Ramos (cell line): ENCODE measurements at regions not wholly inside any gene's neighbourhood (a gene's known extent, or its start where the extent isn't known, plus 50 kb on each side); places are given as distances from the start of the nearest gene placed in this dataset.

Experiments used
- in situ Hi-C: fragments of 300-500 bp; cut with MboI; formaldehyde crosslinking; loops from one replicate; pipeline ENCODE4 v1.14.3; 2022; ENCODE audit warnings: low sequenced_read_pairs; ENCODE audit not compliant: unreplicated experiment

GRCh38 chr19:29415507-29415906 is 110.3 kb upstream of the VSTM2B start:
- in situ Hi-C loops = no loop called here

GRCh38 chr19:29417048-29417447 is 108.7 kb upstream of the VSTM2B start:
- in situ Hi-C loops = no loop called here

GRCh38 chr19:29418201-29418600 is 107.6 kb upstream of the VSTM2B start:
- in situ Hi-C loops = no loop called here

- in situ Hi-C loops = no loop called here
Measured at GRCh38 chr19:29420065-29420464, 105.7 kb upstream of the VSTM2B start.

DNA sequence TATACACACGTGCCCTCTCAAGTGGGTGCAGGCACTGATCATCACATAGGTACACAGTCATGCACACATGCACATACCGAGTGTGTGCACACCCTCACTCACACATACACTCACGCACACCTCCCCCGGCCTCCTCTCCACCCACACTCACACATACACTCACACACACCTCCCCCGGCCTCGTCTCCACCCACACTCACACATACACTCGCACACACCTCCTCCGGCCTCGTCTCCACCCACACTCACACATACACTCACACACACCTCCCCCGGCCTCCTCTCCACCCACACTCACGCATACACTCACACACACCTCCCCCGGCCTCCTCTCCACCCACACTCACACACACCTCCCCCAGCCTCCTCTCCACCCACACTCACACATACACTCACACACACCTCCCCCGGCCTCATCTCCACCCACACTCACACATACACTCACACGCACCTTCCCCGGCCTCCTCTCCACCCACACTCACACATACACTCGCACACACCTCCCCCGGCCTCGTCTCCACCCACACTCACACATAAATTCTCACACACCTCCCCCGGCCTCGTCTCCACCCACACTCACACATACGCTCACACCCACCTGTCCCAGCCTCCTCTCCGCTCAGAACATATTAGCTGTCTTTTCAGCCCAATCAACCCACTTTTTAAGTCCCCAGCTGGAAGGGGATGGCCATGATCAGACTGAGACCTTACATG is 105.2 kb upstream of the VSTM2B start:
- in situ Hi-C loops = no loop called here

DNA sequence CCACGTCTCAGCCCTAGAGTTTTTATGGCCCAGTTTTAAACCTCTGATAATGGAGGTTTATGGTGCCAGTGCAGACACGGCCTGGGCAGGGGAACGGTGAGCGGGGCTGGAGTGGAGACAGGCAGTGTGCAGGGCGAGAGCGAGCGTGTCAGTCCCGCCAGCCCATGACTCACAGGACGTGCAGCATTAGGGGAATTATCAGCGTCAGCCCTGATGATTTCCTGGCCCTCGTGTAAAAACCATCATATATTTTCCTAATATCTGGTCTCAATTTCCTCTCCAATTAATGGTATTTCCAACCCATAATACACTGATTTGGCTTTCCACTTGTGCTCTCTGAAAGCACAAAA is 104.6 kb upstream of the VSTM2B start:
- in situ Hi-C loops = no loop called here

- in situ Hi-C loops = no loop called here
Measured at GRCh38 chr19:29422047-29422446, 103.7 kb upstream of the VSTM2B start.

DNA sequence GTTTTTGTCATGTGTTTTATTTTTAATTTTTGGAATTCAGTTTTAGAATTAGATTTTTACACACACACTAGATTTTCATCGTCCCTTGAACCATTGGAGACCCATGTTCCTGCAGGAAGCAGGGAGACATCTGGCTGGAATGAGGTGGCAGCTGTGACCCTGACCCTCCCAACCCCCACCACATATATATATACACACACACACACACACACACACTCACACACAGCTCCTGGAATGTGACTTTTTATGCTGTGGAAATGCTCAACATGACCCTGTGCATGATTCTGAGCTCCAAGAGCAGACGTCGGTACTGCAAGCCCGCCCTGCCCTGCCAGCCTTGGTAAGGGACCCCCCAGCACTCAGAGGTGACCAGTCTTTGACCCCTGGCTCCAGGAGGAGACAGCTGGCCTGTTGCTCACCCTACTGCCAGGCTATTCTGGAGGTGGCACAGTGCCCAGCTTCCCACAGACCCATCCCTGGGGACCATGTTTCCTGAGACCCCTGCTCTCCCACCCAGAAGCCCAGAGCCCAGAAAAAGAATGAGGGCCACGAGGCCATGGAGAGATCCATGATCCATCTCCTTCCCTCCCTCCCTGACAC is 103.2 kb upstream of the VSTM2B start:
- in situ Hi-C loops = no loop called here

GRCh38 chr19:29428071-29428470 is 97.7 kb upstream of the VSTM2B start:
- in situ Hi-C loops = no loop called here

DNA sequence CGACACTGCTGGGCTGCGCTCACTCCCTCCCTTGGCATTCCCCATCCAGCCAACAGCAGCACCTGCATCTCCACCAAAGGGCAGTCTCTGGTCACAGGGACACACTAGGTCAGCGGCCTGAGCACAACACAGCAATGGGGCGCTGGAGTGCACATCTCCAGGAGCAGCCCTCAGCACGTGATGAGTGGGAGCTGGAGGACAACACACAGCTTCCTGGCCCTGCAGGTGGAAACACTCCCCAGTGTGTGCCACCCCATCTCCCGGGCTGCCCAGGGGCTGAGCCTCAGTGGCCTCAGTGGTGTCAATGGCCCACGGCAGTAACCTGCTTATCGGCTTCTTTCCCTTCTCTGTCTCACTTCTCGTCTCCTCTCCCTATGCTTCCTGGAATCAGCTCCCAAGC is 96.8 kb upstream of the VSTM2B start:
- in situ Hi-C loops = no loop called here

DNA sequence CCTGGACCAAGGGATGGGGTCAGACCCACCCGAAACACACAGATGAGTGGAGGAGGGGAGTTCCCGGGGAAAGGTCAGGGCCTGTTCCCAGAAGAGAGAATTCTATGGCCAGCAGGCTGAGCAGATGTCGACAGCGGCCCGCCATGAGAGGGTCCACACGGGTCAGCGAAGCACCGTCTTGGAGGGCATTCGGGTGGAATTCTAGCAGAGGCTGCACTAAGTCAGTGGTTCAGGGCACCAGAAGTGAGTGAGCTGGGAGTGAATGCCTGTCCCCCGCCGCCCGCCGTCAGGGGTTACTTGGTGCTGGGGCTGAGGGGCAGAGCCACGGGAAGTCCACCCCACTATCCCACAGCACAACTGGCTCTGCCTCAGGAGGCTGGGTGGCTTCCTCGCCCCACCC is 96.2 kb upstream of the VSTM2B start:
- in situ Hi-C loops = no loop called here

- in situ Hi-C loops = no loop called here
Measured at GRCh38 chr19:29431332-29431731, 94.5 kb upstream of the VSTM2B start.

DNA sequence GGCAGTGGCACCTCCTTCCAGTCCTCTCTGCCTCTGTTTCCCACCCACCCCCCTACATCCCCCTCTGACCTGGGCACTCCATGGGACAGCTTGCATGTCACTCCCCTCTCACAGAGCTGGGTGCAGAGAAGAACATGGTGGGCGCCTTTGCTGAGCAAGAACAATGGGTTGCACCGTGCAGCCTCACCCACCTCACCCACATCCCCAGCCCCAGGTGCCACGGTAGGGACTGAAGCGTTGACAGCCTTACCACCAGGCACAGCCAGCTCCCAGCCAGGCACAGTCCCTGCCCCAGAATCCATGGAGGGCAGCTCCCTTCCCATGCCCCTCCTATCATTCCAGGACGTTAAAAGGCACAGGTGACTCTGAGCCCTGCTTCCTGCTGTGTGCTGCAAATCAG is 93.1 kb upstream of the VSTM2B start:
- in situ Hi-C loops = no loop called here

GRCh38 chr19:29436591-29437103 is 89.1 kb upstream of the VSTM2B start:
- in situ Hi-C loops = no loop called here

GRCh38 chr19:29439021-29439420 is 86.8 kb upstream of the VSTM2B start:
- in situ Hi-C loops = no loop called here

GRCh38 chr19:29439688-29440550 is 85.9 kb upstream of the VSTM2B start:
- in situ Hi-C loops = no loop called here

DNA sequence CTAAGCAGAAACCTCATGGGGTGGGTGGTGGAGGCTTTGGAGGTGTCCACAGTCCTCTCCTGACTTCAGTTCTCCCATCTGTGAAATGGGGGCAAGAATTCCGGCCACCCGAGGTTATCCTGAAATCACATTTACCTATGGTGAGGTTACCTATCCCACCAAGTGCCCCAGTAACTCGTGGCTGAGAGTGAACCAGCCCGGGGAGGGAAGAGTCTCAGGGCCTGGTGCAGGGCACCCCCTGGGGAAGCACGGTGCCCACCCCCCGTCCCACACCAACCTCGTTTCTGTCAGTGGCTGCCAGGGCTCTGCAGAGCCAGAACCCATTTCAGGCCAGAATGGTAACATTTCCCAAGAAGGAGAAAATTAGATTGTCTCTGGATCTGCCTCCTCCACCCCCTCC is 83.7 kb upstream of the VSTM2B start:
- in situ Hi-C loops = no loop called here

DNA sequence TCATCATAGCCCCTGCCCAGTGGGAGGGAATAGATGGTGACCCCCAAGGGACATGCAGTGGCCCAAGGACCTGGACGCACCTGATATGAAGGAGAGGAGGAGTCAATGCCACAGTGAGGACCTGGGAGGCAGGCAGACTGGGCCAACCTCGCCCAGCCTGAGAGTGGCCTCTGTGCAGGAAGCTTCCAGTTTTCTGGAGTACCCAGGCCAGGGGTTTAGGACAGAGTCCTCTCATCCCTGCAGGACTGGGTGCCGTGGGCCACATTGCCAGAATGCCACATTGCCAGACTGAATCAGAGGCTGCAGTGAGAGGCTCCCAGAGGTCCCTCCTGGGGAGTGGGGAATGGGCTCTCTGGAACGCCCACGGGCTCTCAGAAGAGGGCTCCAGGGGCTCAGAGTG is 82.9 kb upstream of the VSTM2B start:
- in situ Hi-C loops = no loop called here

DNA sequence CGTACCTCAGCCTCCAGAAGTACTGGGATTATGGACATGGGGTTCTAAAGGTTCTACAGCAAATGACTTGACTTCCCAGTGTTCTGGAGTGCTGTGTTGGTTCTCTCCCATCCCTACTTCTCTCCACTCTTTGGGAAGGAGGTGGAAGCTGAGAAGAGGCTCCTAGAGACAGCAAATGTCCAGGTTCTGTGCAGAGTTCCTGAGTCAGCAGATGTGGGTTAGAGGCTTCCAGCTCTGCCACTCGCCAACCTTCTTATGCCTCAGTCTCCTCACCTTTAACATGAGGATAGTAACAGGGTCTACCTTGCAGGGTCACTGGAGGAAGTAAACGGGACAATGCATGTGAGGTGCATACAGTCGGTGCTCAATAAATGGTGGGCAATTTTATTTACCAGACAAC is 80.5 kb upstream of the VSTM2B start:
- in situ Hi-C loops = no loop called here

- in situ Hi-C loops = no loop called here
Measured at GRCh38 chr19:29446361-29446760, 79.4 kb upstream of the VSTM2B start.

- in situ Hi-C loops = no loop called here
Measured at GRCh38 chr19:29448046-29448445, 77.7 kb upstream of the VSTM2B start.
